ENCODE measurements at regions not wholly inside any gene's neighbourhood (a gene's known extent, or its start where the extent isn't known, plus 50 kb on each side); places are given as distances from the start of the nearest gene placed in this dataset.

GRCh38 chr21:27292229-27292628 lies 325.3 kb upstream of the ADAMTS5 start:
- Histone ChIP-seq H3K36me3 (no peaks in the 10 kb centered on the region), H3K27me3 (ENCODE audit: insufficient read depth, low read depth, severe bottlenecking) (peaks cover 81% of the 10 kb centered on the region), H3K9me3 (ENCODE audit: severe bottlenecking) (no peaks in the 10 kb centered on the region), H3K27ac (no peak overlapping the region), H3K4me3 (ENCODE audit: low read depth, low read length) (no peak overlapping the region)
- DNase-seq = no peak
- no peak for TF ChIP-seq CTCF (IDR thresholded peaks at IDR 0.05; ENCODE audit: low read depth, low read length)

- no peak for DNase-seq
- TF ChIP-seq CTCF (IDR thresholded peaks at IDR 0.05; ENCODE audit: low read depth, low read length) = no peak
- Histone ChIP-seq H3K4me3 (ENCODE audit: low read depth, low read length) (no peak overlapping the region), H3K27me3 (ENCODE audit: insufficient read depth, low read depth, severe bottlenecking) (peaks cover 82% of the 10 kb centered on the region), H3K27ac (no peak overlapping the region), H3K9me3 (ENCODE audit: severe bottlenecking) (no peaks in the 10 kb centered on the region), H3K36me3 (no peaks in the 10 kb centered on the region)
Observed at GRCh38 chr21:27291006-27291405, 324.1 kb upstream of the ADAMTS5 start.

- Histone ChIP-seq H3K4me3 (ENCODE audit: low read depth, low read length) (no peak overlapping the region), H3K27ac (no peak overlapping the region), H3K27me3 (ENCODE audit: insufficient read depth, low read depth, severe bottlenecking) (peaks cover 81% of the 10 kb centered on the region), H3K9me3 (ENCODE audit: severe bottlenecking) (no peaks in the 10 kb centered on the region), H3K36me3 (no peaks in the 10 kb centered on the region)
- DNase-seq = no peak
- no peak for TF ChIP-seq CTCF (IDR thresholded peaks at IDR 0.05; ENCODE audit: low read depth, low read length)
Observed at GRCh38 chr21:27290028-27290427, 323.1 kb upstream of the ADAMTS5 start.

- no peak for DNase-seq
- Histone ChIP-seq H3K27ac (no peak overlapping the region), H3K9me3 (ENCODE audit: severe bottlenecking) (no peaks in the 10 kb centered on the region), H3K4me3 (ENCODE audit: low read depth, low read length) (no peak overlapping the region), H3K27me3 (ENCODE audit: insufficient read depth, low read depth, severe bottlenecking) (peaks cover 68% of the 10 kb centered on the region), H3K36me3 (no peaks in the 10 kb centered on the region)
- no peak for TF ChIP-seq CTCF (IDR thresholded peaks at IDR 0.05; ENCODE audit: low read depth, low read length)
Observed at GRCh38 chr21:27286760-27287159, 319.9 kb upstream of the ADAMTS5 start.

GRCh38 chr21:27277110-27277509 lies 310.2 kb upstream of the ADAMTS5 start:
- Histone ChIP-seq H3K27ac (no peak overlapping the region), H3K36me3 (no peaks in the 10 kb centered on the region), H3K27me3 (ENCODE audit: insufficient read depth, low read depth, severe bottlenecking) (peaks cover 51% of the 10 kb centered on the region), H3K4me3 (ENCODE audit: low read depth, low read length) (no peak overlapping the region), H3K9me3 (ENCODE audit: severe bottlenecking) (no peaks in the 10 kb centered on the region)
- no peak for TF ChIP-seq CTCF (IDR thresholded peaks at IDR 0.05; ENCODE audit: low read depth, low read length)
- DNase-seq = no peak

- Histone ChIP-seq H3K9me3 (ENCODE audit: severe bottlenecking) (no peaks in the 10 kb centered on the region), H3K27ac (no peak overlapping the region), H3K4me3 (ENCODE audit: low read depth, low read length) (no peak overlapping the region), H3K36me3 (no peaks in the 10 kb centered on the region), H3K27me3 (ENCODE audit: insufficient read depth, low read depth, severe bottlenecking) (peaks cover 39% of the 10 kb centered on the region)
- DNase-seq = no peak
- no peak for TF ChIP-seq CTCF (IDR thresholded peaks at IDR 0.05; ENCODE audit: low read depth, low read length)
Observed at GRCh38 chr21:27275294-27275927, 308.5 kb upstream of the ADAMTS5 start.
